ENCODE measurements at regions not wholly inside any gene's neighbourhood (a gene's known extent, or its start where the extent isn't known, plus 50 kb on each side); places are given as distances from the start of the nearest gene placed in this dataset.

DNA sequence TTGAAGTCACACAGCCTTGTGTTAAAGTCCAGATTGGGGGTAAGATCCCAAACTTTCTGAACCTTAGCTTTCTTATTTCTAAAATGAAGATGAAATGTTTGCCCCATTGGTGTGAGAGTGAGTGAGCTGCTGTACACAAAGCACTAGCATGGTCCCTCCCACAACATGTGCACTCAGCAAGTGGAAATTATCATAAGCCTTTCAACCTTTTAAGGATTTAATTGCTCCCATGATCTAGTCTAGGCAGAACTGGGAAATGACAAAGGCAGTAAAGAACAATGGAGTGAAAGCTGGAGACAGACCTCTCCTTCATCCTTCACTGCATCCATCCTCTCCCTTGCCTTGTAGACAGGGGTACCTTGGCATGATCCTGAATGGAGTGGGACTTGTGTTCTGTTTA is 76.0 kb upstream of the GPR12 start:
- no peak for DNase-seq
- Histone ChIP-seq H3K4me3 (no peak overlapping the region), H3K36me3 (replicated peaks in 1 of 2) (no peaks in the 10 kb centered on the region), H3K9me3 (replicated peaks in 1 of 3) (no peaks in the 10 kb centered on the region), H3K27ac (no peak overlapping the region), H3K27me3 (peaks cover 6% of the 10 kb centered on the region), H3K4me1 (replicated peaks in 1 of 2) (peaks cover 0 to 4% of the 10 kb centered on the region in 2 donors)
- TF ChIP-seq, protein P1, sequence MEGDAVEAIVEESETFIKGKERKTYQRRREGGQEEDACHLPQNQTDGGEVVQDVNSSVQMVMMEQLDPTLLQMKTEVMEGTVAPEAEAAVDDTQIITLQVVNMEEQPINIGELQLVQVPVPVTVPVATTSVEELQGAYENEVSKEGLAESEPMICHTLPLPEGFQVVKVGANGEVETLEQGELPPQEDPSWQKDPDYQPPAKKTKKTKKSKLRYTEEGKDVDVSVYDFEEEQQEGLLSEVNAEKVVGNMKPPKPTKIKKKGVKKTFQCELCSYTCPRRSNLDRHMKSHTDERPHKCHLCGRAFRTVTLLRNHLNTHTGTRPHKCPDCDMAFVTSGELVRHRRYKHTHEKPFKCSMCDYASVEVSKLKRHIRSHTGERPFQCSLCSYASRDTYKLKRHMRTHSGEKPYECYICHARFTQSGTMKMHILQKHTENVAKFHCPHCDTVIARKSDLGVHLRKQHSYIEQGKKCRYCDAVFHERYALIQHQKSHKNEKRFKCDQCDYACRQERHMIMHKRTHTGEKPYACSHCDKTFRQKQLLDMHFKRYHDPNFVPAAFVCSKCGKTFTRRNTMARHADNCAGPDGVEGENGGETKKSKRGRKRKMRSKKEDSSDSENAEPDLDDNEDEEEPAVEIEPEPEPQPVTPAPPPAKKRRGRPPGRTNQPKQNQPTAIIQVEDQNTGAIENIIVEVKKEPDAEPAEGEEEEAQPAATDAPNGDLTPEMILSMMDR (IDR thresholded peaks at IDR 0.05): no peak
- TF ChIP-seq POLR2A (IDR thresholded peaks at IDR 0.05): no peak
- intact Hi-C loops (cut with DNase I): no loop called here

- TF ChIP-seq, protein P1 (IDR thresholded peaks at IDR 0.05): no peak
- TF ChIP-seq POLR2A (IDR thresholded peaks at IDR 0.05): no peak
- intact Hi-C loops (cut with DNase I): no loop called here
- 45 to 51% (median 48%) methylated on average over 4 of the region's 4 CpGs for WGBS, 4 donors
- H3K4me1 ChIP-seq (replicated peaks in 1 of 2): peaks cover 0 to 4% of the 10 kb centered on the region in 2 donors
- no peak overlapping the region for H3K27ac ChIP-seq
- no peaks in the 10 kb centered on the region for H3K9me3 ChIP-seq (replicated peaks in 1 of 3)
- no peak for DNase-seq
- no peak overlapping the region for H3K4me3 ChIP-seq
- peaks cover 6% of the 10 kb centered on the region for H3K27me3 ChIP-seq
- H3K36me3 ChIP-seq (replicated peaks in 1 of 2): no peaks in the 10 kb centered on the region
These were observed 74.1 kb upstream of the GPR12 start for GRCh38 chr13:26834646-26835045.

- no peak overlapping the region for H3K27ac ChIP-seq
- H3K36me3 ChIP-seq (replicated peaks in 1 of 2): no peaks in the 10 kb centered on the region
- no peak overlapping the region for H3K4me3 ChIP-seq
- intact Hi-C loops (cut with DNase I): no loop called here
- H3K27me3 ChIP-seq: peaks cover 6% of the 10 kb centered on the region
- TF ChIP-seq, protein P1 (IDR thresholded peaks at IDR 0.05): no peak
- no peak for TF ChIP-seq POLR2A (IDR thresholded peaks at IDR 0.05)
- 67 to 76% (median 73%) methylated on average over 5 to 6 of the region's 6 CpGs for WGBS, 4 donors
- H3K9me3 ChIP-seq (replicated peaks in 1 of 3): no peaks in the 10 kb centered on the region
- no peaks in the 10 kb centered on the region for H3K4me1 ChIP-seq (replicated peaks in 1 of 2)
- DNase-seq: no peak
These were observed 70.8 kb upstream of the GPR12 start for GRCh38 chr13:26831336-26831908.

DNA sequence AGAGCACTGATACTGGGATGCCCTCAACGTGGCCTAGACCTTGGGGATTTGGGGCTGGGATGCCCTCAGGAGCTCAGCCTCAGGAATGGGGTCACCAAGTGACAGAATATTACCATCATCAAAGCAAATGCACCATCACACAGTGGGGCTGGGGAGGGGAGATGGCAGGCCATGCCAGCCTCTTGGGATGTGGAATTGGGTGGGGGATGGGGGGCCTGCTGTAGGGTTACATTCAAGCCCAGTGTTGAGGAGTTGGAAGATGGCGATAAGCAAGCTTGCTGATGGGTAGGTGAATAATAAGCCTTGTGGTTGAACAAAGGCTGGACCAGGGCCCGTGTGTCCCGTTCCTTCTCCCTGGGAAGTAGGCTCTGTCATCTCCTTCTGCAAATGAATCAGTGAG is 69.1 kb upstream of the GPR12 start:
- WGBS, 4 donors: 85 to 94% (median 92%) methylated on average over 4 of the region's 4 CpGs

More for the DNA sequence above, 69.1 kb upstream of the GPR12 start:
- no peak overlapping the region for H3K27ac ChIP-seq
- H3K4me1 ChIP-seq (replicated peaks in 1 of 2): no peaks in the 10 kb centered on the region
- no peak for TF ChIP-seq POLR2A (IDR thresholded peaks at IDR 0.05)
- TF ChIP-seq, protein P1 (IDR thresholded peaks at IDR 0.05): no peak
- no peak for DNase-seq
- intact Hi-C loops (cut with DNase I): no loop called here
- no peaks in the 10 kb centered on the region for H3K9me3 ChIP-seq (replicated peaks in 1 of 3)
- H3K36me3 ChIP-seq (replicated peaks in 1 of 2): no peaks in the 10 kb centered on the region
- H3K27me3 ChIP-seq: peaks cover 6% of the 10 kb centered on the region
- no peak overlapping the region for H3K4me3 ChIP-seq

Data from adrenal gland (tissue), 9 donors.